ENCODE measurements at regions not wholly inside any gene's neighbourhood (a gene's known extent, or its start where the extent isn't known, plus 50 kb on each side); places are given as distances from the start of the nearest gene placed in this dataset.

DNA sequence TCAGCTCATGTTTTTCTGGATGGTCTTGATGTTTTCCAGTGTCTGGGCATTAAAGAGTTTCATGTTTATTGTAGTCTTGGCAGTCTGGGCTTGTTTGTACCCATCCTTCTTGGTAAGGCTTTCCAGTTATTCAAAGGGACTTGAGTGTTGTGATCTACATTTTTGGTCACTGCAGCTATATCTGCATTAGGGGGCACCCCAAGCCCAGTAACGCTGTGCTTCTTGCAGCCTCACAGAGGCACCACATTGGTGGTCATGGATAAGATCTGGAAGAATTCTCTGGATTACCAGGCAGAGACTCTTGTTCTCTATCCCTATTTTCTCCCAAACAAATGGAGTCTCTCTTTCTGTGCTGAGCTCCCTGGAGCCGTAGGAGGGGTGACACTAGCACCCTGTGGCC is 451.5 kb upstream of the FAT3 start:
- Histone ChIP-seq H3K36me3 (ENCODE audit: insufficient read depth, low read length) (no peaks in the 10 kb centered on the region), H3K4me1 (ENCODE audit: insufficient read depth, low read length) (no peaks in the 10 kb centered on the region), H3K9ac (ENCODE audit: low read depth, low read length) (no peak overlapping the region), H3K9me3 (ENCODE audit: control insufficient read depth, insufficient read depth, low read length) (no peaks in the 10 kb centered on the region)

DNA sequence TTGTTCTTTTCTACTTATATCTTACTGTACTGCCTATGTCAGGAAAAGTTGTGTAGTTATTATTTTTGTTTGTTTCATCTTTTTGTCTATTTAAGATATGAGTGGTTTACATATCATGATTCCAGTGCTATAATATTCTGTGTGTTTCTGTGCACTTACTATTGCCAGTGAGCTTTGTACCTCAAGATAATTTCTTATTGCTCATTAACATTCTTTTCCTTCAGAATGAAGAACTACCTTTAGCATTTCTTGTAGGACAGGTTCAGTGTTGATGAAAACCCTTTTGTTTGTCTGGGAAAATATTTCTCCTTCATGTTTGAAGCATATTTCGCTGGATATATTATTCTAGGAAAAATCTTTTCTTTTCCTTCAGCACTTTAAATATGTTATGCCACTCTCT is 452.7 kb upstream of the FAT3 start:
- H3K9me3 ChIP-seq (ENCODE audit: control insufficient read depth, insufficient read depth, low read length) = no peaks in the 10 kb centered on the region
- no peak overlapping the region for H3K9ac ChIP-seq (ENCODE audit: low read depth, low read length)
- H3K36me3 ChIP-seq (ENCODE audit: insufficient read depth, low read length) = no peaks in the 10 kb centered on the region
- H3K4me1 ChIP-seq (ENCODE audit: insufficient read depth, low read length) = no peaks in the 10 kb centered on the region

DNA sequence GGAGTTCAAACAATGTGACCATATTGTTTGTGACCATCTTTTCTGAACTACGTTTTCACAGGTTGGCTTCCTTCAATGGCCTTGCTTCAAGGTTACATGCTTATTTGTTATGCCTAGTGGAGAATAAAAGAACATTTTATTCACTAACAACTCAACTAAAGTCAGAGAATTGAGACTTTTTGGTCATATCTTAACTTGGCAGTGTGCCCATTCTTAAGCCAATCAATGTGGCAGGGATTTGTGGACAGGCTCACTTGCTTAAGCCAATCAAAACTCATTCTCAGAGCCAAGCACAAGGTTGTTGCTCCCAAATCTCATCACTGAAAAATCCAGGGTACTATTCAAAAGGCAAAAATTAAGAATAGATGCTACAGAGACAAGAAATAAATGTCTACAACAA is 455.8 kb upstream of the FAT3 start:
- H3K9ac ChIP-seq (ENCODE audit: low read depth, low read length) = no peak overlapping the region
- H3K36me3 ChIP-seq (ENCODE audit: insufficient read depth, low read length) = no peaks in the 10 kb centered on the region
- no peaks in the 10 kb centered on the region for H3K9me3 ChIP-seq (ENCODE audit: control insufficient read depth, insufficient read depth, low read length)

DNA sequence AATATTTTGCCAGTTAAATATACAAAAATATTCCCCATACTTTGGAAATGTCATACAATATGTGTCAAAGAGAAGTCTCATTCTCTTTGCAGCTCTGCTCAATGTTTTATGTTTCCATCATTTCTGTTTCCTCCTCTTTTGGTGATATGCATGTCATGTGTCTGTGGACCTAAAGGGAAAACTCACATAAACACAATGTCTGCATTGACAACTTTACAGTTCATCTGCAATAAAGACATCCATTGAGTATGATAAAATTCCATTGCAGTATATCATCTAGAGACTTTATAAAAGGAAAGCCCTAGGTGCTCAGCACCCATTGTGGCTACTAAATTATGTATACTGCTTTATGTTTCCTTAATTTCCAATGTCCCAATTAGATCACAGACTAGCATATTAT is 461.3 kb upstream of the FAT3 start:
- Histone ChIP-seq H3K9me3 (ENCODE audit: control insufficient read depth, insufficient read depth, low read length) (no peaks in the 10 kb centered on the region), H3K9ac (ENCODE audit: low read depth, low read length) (no peak overlapping the region), H3K4me1 (ENCODE audit: insufficient read depth, low read length) (no peaks in the 10 kb centered on the region), H3K36me3 (ENCODE audit: insufficient read depth, low read length) (no peaks in the 10 kb centered on the region)

More for the DNA sequence above, 455.8 kb upstream of the FAT3 start:
- no peaks in the 10 kb centered on the region for H3K4me1 ChIP-seq (ENCODE audit: insufficient read depth, low read length)

DNA sequence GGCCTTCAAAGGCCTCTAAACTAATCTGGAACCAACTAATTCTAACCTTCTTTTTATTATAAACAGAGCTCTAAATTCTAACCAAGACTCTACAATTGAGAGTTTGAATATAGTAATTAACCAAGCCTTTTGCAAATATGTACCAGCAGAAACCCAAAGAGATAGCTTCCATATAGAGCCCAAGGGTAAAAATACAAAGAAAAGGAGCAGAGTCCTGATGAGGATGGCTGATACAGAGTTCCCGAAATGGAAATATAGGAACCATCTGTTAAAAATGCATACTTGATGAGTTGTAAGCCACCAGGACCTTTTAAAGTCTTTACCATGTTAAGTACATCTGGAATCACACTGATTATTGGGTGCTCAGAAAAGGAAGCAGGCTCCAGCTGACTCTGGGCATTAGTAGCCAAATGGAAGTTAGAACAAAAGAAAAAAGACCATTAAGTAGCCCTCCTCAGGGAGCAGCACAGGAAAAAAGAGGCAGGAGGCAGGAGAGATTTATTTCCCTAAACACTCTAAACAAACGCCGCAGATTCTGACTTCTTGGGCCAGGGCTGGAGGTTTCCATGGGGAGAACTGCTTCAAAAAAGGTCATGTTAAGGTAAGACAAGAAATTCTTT is 463.1 kb upstream of the FAT3 start:
- H3K4me1 ChIP-seq (ENCODE audit: insufficient read depth, low read length) = no peaks in the 10 kb centered on the region
- no peak overlapping the region for H3K9ac ChIP-seq (ENCODE audit: low read depth, low read length)
- H3K9me3 ChIP-seq (ENCODE audit: control insufficient read depth, insufficient read depth, low read length) = no peaks in the 10 kb centered on the region
- H3K36me3 ChIP-seq (ENCODE audit: insufficient read depth, low read length) = no peaks in the 10 kb centered on the region

DNA sequence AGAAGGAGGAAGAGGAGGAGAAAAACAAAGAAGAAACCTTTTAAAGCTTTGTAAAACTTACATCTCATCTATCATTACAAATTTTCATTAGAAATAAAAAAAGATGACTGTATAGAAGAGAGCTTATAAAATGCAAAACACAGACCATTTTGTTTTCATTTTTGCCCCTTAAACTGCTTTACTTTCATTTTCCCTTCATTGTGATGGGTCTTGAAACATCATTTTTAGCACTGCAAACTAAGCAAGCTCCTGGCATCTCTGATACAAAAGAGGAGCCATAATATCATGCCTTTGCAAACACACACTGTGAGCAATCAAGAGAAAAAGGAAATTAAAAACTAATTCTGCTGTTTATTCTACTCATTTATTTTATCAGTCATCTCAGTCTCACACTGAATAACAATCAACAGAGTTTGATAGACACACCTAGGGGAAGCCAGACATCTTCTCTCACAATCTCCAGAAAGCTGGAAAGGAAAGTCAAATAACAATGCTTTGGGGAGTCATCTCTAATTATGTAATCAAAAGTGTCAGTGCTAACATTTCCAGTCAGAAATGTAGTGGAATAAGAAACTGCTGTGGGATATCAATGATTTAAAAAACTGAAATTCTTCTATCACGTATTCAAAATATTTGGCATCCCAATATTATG is 467.7 kb upstream of the FAT3 start:
- no peak overlapping the region for H3K9ac ChIP-seq (ENCODE audit: low read depth, low read length)
- H3K4me1 ChIP-seq (ENCODE audit: insufficient read depth, low read length) = no peaks in the 10 kb centered on the region
- H3K9me3 ChIP-seq (ENCODE audit: control insufficient read depth, insufficient read depth, low read length) = no peaks in the 10 kb centered on the region
- H3K36me3 ChIP-seq (ENCODE audit: insufficient read depth, low read length) = no peaks in the 10 kb centered on the region

DNA sequence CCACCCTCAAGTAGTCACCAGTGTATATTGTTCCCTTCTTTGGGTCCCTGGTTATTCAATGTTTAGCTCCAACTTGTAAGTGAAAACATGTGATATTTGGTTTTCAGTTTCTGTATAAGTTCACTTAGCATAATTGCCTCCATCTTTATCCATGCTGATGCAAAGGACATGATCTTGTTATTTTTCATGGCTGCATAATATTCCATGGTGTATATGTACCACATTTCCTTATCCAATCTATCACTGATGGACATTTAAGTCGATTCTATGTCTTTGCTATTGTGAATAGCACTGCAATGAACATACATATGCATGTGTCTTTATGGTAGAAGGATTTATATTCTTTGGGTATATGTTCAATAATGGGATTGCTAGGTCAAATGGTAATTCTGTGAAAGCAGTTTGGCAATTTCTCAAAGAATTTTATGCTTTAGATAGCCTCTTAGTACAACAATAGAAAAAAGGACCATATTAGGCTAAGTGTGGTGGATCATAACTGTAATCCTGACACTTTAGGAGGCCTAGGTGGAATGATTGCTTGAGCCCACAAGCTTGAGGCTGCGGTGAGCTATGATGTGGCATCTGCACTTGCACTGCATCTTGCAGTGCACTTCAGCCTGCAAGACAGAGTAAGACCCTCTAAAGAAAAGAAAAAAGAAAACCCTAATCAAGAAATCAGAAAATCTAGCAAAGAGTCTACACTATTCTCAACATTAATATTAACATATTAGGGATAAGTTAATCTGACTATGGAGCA is 468.5 kb upstream of the FAT3 start:
- H3K9me3 ChIP-seq (ENCODE audit: control insufficient read depth, insufficient read depth, low read length) = no peaks in the 10 kb centered on the region
- H3K36me3 ChIP-seq (ENCODE audit: insufficient read depth, low read length) = no peaks in the 10 kb centered on the region
- H3K9ac ChIP-seq (ENCODE audit: low read depth, low read length) = no peak overlapping the region
- H3K4me1 ChIP-seq (ENCODE audit: insufficient read depth, low read length) = no peaks in the 10 kb centered on the region

DNA sequence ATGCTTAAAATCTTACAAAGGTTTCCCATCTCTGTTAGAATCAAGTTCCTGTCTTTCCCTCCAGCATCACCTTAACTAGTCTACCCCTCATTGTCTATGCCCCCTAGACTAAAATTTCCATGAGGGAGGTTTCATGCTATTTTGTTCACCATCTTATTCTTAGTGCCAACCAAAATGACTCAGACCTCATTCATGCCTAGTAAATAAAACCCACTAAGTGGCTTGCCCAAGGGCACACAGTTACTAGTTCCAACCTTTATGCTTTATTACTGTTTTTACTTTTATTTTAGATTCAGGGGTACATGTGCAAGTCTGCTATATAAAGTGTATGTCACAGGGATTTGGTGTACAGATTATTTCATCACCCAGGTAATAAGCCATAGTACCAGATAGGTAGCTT is 469.1 kb upstream of the FAT3 start:
- Histone ChIP-seq H3K9me3 (ENCODE audit: control insufficient read depth, insufficient read depth, low read length) (no peaks in the 10 kb centered on the region), H3K36me3 (ENCODE audit: insufficient read depth, low read length) (no peaks in the 10 kb centered on the region), H3K4me1 (ENCODE audit: insufficient read depth, low read length) (no peaks in the 10 kb centered on the region), H3K9ac (ENCODE audit: low read depth, low read length) (no peak overlapping the region)

DNA sequence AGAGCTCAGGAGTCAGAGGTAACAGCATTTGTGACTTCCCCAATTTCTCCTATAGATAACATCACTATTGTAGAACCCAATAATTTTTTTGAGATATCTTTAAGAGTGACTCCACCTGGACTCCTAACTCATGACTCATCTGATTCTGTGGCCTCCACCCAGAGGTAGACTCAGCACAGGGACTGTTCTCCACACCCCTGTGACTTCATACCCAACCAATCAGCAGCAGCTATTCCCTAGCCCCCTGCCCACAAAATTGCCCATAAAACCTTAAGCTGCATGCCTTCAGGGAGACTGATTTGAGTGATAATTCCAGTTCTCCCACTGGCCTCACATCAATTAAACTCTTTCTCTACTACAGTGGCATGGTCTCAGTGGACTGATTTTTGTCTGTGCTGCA is 475.4 kb upstream of the FAT3 start:
- H3K36me3 ChIP-seq (ENCODE audit: insufficient read depth, low read length) = no peaks in the 10 kb centered on the region
- no peaks in the 10 kb centered on the region for H3K9me3 ChIP-seq (ENCODE audit: control insufficient read depth, insufficient read depth, low read length)
- H3K4me1 ChIP-seq (ENCODE audit: insufficient read depth, low read length) = no peaks in the 10 kb centered on the region
- H3K9ac ChIP-seq (ENCODE audit: low read depth, low read length) = no peak overlapping the region

DNA sequence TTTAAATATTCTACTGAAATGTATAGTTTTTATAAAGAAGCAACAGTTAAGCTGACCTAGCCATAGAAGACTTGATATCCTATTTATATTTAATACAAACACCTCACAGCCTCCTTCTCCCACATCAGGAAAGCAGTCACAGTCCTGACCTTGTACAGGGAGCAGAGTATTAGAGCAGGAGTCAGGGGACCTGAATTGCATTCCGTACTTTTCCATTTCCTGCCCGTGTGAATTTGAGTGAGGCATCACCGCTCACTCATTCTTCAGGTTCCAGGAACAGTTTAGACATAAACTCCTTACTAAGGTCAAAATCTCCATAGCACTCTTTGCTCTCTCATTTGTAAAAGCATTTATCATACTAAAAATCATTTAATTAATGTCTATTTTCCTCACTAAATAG is 482.5 kb upstream of the FAT3 start:
- Histone ChIP-seq H3K9me3 (ENCODE audit: control insufficient read depth, insufficient read depth, low read length) (no peaks in the 10 kb centered on the region), H3K9ac (ENCODE audit: low read depth, low read length) (no peak overlapping the region), H3K4me1 (ENCODE audit: insufficient read depth, low read length) (peaks cover 5% of the 10 kb centered on the region; the same call in 1 of the 2 replicates)

DNA sequence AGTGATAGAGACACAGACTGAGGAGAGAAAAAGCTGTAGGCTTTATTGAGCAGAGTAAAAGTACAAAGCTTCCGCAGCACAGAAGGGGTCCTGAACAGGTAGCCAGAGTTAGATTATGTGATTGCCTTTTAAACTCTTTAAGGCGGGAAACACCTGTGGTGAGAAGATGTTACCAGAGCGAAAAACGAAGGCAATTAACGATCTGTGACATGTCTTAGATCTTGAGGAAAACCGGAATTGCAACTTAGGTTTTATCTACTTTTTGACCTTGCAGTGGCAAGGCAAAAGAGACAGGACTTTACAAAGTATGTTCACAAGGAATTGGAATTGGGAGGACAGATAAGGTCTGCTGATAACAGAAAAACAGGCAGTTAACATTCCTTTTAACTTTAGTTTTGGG is 493.6 kb upstream of the FAT3 start:
- no peaks in the 10 kb centered on the region for H3K4me1 ChIP-seq (ENCODE audit: insufficient read depth, low read length)
- no peaks in the 10 kb centered on the region; the same call in 1 of the 2 replicates for H3K9me3 ChIP-seq (ENCODE audit: control insufficient read depth, insufficient read depth, low read length)
- H3K36me3 ChIP-seq (ENCODE audit: insufficient read depth, low read length) = no peaks in the 10 kb centered on the region

More for the DNA sequence above, 482.5 kb upstream of the FAT3 start:
- no peaks in the 10 kb centered on the region for H3K36me3 ChIP-seq (ENCODE audit: insufficient read depth, low read length)

DNA sequence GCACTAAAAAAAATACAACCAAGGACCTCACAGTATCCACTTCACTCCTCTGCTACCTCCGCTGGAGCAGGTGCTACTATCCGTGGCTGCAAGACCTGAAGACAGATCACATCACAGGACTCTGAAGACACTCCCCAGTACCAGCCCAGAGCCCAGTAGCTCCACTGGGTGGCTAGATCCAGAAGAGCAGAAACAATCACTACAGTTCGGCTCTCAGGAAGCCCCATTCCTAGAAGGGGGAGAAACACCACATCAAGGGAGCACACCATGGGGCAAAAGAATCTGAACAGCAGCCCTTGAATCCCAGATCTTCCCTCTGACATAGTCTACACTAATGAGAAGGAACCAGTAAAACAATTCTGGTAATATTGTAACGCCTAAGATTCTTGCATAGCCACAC is 494.0 kb upstream of the FAT3 start:
- Histone ChIP-seq H3K9ac (ENCODE audit: low read depth, low read length) (no peak overlapping the region), H3K36me3 (ENCODE audit: insufficient read depth, low read length) (no peaks in the 10 kb centered on the region), H3K4me1 (ENCODE audit: insufficient read depth, low read length) (no peaks in the 10 kb centered on the region), H3K9me3 (ENCODE audit: control insufficient read depth, insufficient read depth, low read length) (no peaks in the 10 kb centered on the region)

More for the DNA sequence above, 493.6 kb upstream of the FAT3 start:
- H3K9ac ChIP-seq (ENCODE audit: low read depth, low read length) = no peak overlapping the region

DNA sequence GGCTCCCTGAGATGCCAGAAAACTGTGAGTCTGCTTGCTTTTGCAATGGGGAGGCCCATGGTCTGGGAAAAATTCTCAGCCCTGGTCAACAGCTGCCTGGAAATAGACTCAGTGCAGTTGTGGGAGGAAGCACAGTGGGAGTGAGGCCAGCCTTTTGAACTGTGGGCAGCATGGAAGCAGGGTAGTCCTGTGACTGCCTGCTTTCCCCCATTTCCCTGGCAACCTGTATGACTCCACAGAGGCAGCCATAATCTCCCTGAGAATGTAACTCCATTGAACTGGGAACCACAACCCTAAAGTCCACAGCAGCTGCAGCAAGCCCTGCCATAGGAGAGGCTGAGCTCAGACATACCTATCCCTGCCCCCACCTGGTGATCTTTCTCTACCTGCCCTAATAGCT is 494.6 kb upstream of the FAT3 start:
- Histone ChIP-seq H3K9me3 (ENCODE audit: control insufficient read depth, insufficient read depth, low read length) (no peaks in the 10 kb centered on the region), H3K36me3 (ENCODE audit: insufficient read depth, low read length) (no peaks in the 10 kb centered on the region), H3K4me1 (ENCODE audit: insufficient read depth, low read length) (no peaks in the 10 kb centered on the region), H3K9ac (ENCODE audit: low read depth, low read length) (no peak overlapping the region)

DNA sequence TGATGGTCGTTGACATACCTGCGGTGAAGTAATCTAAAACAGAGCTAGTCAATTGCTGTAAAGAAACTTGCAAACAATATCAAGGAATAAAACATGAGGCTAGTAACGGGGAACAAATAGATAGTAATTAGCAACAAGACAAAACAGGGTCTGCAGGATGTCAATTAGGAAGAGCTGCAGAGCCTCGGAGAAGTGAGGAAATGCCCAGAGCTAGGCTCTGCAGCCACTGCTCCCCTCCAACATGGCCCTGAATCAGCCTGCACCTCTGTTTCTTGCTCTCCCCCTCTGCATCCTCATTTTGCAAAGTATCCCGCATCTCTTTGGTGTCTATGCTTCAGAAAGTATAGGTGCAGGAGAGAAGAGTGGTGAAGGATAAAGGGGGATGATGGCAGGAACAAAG is 507.4 kb upstream of the FAT3 start:
- H3K36me3 ChIP-seq (ENCODE audit: insufficient read depth, low read length) = no peaks in the 10 kb centered on the region
- no peak overlapping the region for H3K9ac ChIP-seq (ENCODE audit: low read depth, low read length)
- H3K9me3 ChIP-seq (ENCODE audit: control insufficient read depth, insufficient read depth, low read length) = no peaks in the 10 kb centered on the region; the same call in 1 of the 2 replicates
- H3K4me1 ChIP-seq (ENCODE audit: insufficient read depth, low read length) = no peaks in the 10 kb centered on the region

All from ES-I3 (cell line).